IMR-90 (cell line): ENCODE measurements at regions not wholly inside any gene's neighbourhood (a gene's known extent, or its start where the extent isn't known, plus 50 kb on each side); places are given as distances from the start of the nearest gene placed in this dataset.

Experiments used
- ATAC-seq: fragments of 200-7000 bp; cut with Tn5 transposase; 2 replicates; pipeline ENCODE4 v1.9.1; 2020; ENCODE audit warnings: low read depth, mild to moderate bottlenecking, moderate library complexity
- BruUV-seq: library from RNA; stranded (reverse); fragments of 400-500 nt; replicated peaks from 2 replicates; lab custom pipeline; 2021; lab: Mats Ljungman, UMichigan
- CTCF ChIA-PET: fragments of 300-600 bp; formaldehyde crosslinking; extraction: SDS; loops from one replicate; lab custom pipeline; 2021; ENCODE audit warnings: antibody characterized with exemption; lab: Yijun Ruan, JAX
- POLR2A ChIA-PET: fragments of 300-600 bp; sonication (Branson Sonifier 250); formaldehyde crosslinking; loops from one replicate; lab custom pipeline; 2022; ENCODE audit warnings: antibody characterized with exemption; ENCODE audit not compliant: unreplicated experiment; lab: Charles Lee
- DNase-seq: peaks from one replicate; pipeline ENCODE4 v3.0.0; 2013
- H2AFZ ChIP-seq: replicated peaks from 2 replicates; pipeline ENCODE3; 2013; ENCODE audit warnings: low read length, mild to moderate bottlenecking; ENCODE audit not compliant: poor library complexity
- H2AK5ac ChIP-seq: 2 replicates; pipeline ENCODE4 v1.6.1; 2013; ENCODE audit warnings: low read depth, low read length, inconsistent platforms
- H2AK9ac ChIP-seq: replicated peaks from 2 replicates; pipeline ENCODE3; 2013; ENCODE audit warnings: mild to moderate bottlenecking, low read depth, low read length, moderate library complexity; ENCODE audit not compliant: poor library complexity
- H2BK120ac ChIP-seq: 2 replicates; pipeline ENCODE4 v1.6.1; 2013; ENCODE audit warnings: low read depth, low read length, inconsistent platforms
- H2BK15ac ChIP-seq: 3 replicates; pipeline ENCODE4 v1.6.1; 2013; ENCODE audit warnings: low read depth, low read length, inconsistent platforms
- H2BK20ac ChIP-seq: 2 replicates; pipeline ENCODE4 v1.6.1; 2013; ENCODE audit warnings: low read depth, mild to moderate bottlenecking, inconsistent platforms, low read length, moderate library complexity
- H2BK5ac ChIP-seq: 2 replicates; pipeline ENCODE4 v1.6.1; 2013; ENCODE audit warnings: mild to moderate bottlenecking, low read depth, low read length, inconsistent platforms; ENCODE audit not compliant: poor library complexity, severe bottlenecking
- H3K14ac ChIP-seq: replicated peaks from 2 replicates; pipeline ENCODE4 v1.6.1; 2013; ENCODE audit warnings: low read depth, low read length, inconsistent platforms
- H3K18ac ChIP-seq: 2 replicates; pipeline ENCODE4 v1.6.1; 2013; ENCODE audit warnings: low read depth, low read length, control low read depth
- H3K23ac ChIP-seq: 2 replicates; pipeline ENCODE4 v1.6.1; 2013; ENCODE audit warnings: low read depth, low read length, inconsistent platforms
- H3K27ac ChIP-seq: 2 replicates; pipeline ENCODE4 v1.5.1; 2013; ENCODE audit warnings: mild to moderate bottlenecking, control low read depth, low read length; ENCODE audit not compliant: insufficient read depth
- H3K27me3 ChIP-seq: 2 replicates; pipeline ENCODE4 v1.6.1; 2013; ENCODE audit warnings: low read length; ENCODE audit not compliant: control insufficient read depth, insufficient read depth
- H3K36me3 ChIP-seq: 2 replicates; pipeline ENCODE4 v1.6.1; 2013; ENCODE audit warnings: low read length, mixed read lengths; ENCODE audit not compliant: control insufficient read depth, insufficient read depth
- H3K4ac ChIP-seq: 2 replicates; pipeline ENCODE4 v1.6.1; 2013; ENCODE audit warnings: low read depth, low read length, inconsistent platforms
- H3K4me1 ChIP-seq: 2 replicates; pipeline ENCODE4 v1.6.1; 2013; ENCODE audit warnings: low read length, mixed read lengths; ENCODE audit not compliant: control insufficient read depth, insufficient read depth
- H3K4me2 ChIP-seq: 2 replicates; pipeline ENCODE4 v1.6.1; 2013; ENCODE audit warnings: low read depth, mild to moderate bottlenecking, control low read depth, low read length, moderate library complexity
- H3K4me3 ChIP-seq: 2 replicates; pipeline ENCODE4 v1.5.1; 2013; ENCODE audit warnings: low read depth, mild to moderate bottlenecking, control low read depth, low read length, moderate library complexity; ENCODE audit not compliant: insufficient read depth
- H3K56ac ChIP-seq: 2 replicates; pipeline ENCODE4 v1.6.1; 2013; ENCODE audit warnings: low read length, inconsistent platforms; ENCODE audit not compliant: insufficient read depth; ENCODE audit errors: extremely low read depth
- H3K79me1 ChIP-seq, 2 experiments: 2 replicates each; pipeline ENCODE4 v1.6.1; 2013; ENCODE audit warnings: low read length in 2 of 2, inconsistent platforms in 1 of 2, low read depth in 1 of 2
- H3K9ac ChIP-seq: 2 replicates; pipeline ENCODE4 v1.6.1; 2013; ENCODE audit warnings: low read depth, low read length, control low read depth
- H3K9me1 ChIP-seq: 2 replicates; pipeline ENCODE4 v1.6.1; 2013; ENCODE audit warnings: low read length, inconsistent platforms; ENCODE audit not compliant: insufficient read depth
- H3K9me3 ChIP-seq: 2 replicates; pipeline ENCODE4 v1.6.1; 2013; ENCODE audit warnings: low read length; ENCODE audit not compliant: control insufficient read depth, insufficient read depth
- H4K20me1 ChIP-seq: 2 replicates; pipeline ENCODE4 v1.6.1; 2013; ENCODE audit warnings: low read length, inconsistent platforms; ENCODE audit not compliant: insufficient read depth
- H4K5ac ChIP-seq: 2 replicates; pipeline ENCODE4 v1.6.1; 2013; ENCODE audit warnings: mild to moderate bottlenecking, low read depth, low read length, control low read depth
- H4K8ac ChIP-seq, 2 experiments: 2 replicates each; pipeline ENCODE4 v1.6.1; 2013; ENCODE audit warnings: low read depth in 2 of 2, low read length in 2 of 2, control low read depth in 1 of 2, inconsistent platforms in 1 of 2
- H4K91ac ChIP-seq: 2 replicates; pipeline ENCODE4 v1.6.1; 2013; ENCODE audit warnings: low read depth, low read length, inconsistent platforms; ENCODE audit not compliant: insufficient read depth
- BHLHE40 ChIP-seq: fragments of 150-350 bp; IDR thresholded peaks from 2 replicates; pipeline ENCODE4 v1.6.1; 2016; ENCODE audit warnings: mild to moderate bottlenecking, low read depth, low read length
- CHD1 ChIP-seq: IDR thresholded peaks from 2 replicates; pipeline ENCODE4 v1.6.1; 2012; ENCODE audit warnings: low read depth, low read length, improper control_type of control experiment
- FOS ChIP-seq: fragments of 150-350 bp; IDR thresholded peaks from 2 replicates; pipeline ENCODE4 v1.6.1; 2016; ENCODE audit warnings: low read depth, low read length
- MAFK ChIP-seq: IDR thresholded peaks from 2 replicates; pipeline ENCODE4 v1.6.1; 2012; ENCODE audit warnings: low read depth, low read length, improper control_type of control experiment
- MAZ ChIP-seq: IDR thresholded peaks from 2 replicates; pipeline ENCODE4 v1.6.1; 2012; ENCODE audit warnings: low read depth, mild to moderate bottlenecking, low read length, improper control_type of control experiment, moderate library complexity, borderline replicate concordance
- MXI1 ChIP-seq: IDR thresholded peaks from 2 replicates; pipeline ENCODE4 v1.6.1; 2012; ENCODE audit warnings: low read depth, mild to moderate bottlenecking, low read length, moderate library complexity, borderline replicate concordance
- NFE2L2 ChIP-seq: fragments of 150-350 bp; IDR thresholded peaks from 2 replicates; pipeline ENCODE4 v1.6.1; 2016; ENCODE audit warnings: low read depth, mild to moderate bottlenecking, low read length
- POLR2A ChIP-seq: IDR thresholded peaks from 2 replicates; pipeline ENCODE4 v1.6.1; 2012; ENCODE audit warnings: mild to moderate bottlenecking, low read depth, low read length
- RCOR1 ChIP-seq: IDR thresholded peaks from 2 replicates; pipeline ENCODE4 v1.6.1; 2012; ENCODE audit warnings: mild to moderate bottlenecking, low read length, improper control_type of control experiment; ENCODE audit not compliant: insufficient replicate concordance
- RFX5 ChIP-seq: IDR thresholded peaks from 2 replicates; pipeline ENCODE4 v1.8.0; 2012; ENCODE audit warnings: low read depth, mild to moderate bottlenecking, low read length, moderate library complexity
- SMC3 ChIP-seq: fragments of 150-350 bp; IDR thresholded peaks from 2 replicates; pipeline ENCODE4 v1.6.1; 2016; ENCODE audit warnings: low read depth, mild to moderate bottlenecking, antibody characterized with exemption, low read length, moderate library complexity
- WGBS, 2 experiments: methylation state at CpG; one replicate each; pipeline versions ENCODE4 v1.1.5 to v1.1.7; 2013; ENCODE audit warnings: missing lambda C conversion rate in 2 of 2; ENCODE audit not compliant: insufficient read length in 1 of 2; ENCODE audit errors: extremely low coverage in 2 of 2; 5-methylcytosine and 5-hydroxymethylcytosine counted together
- dilution Hi-C: fragments of 300-500 bp; cut with HindIII; formaldehyde crosslinking; loops from one replicate; pipeline ENCODE4 v1.14.3; 2018; ENCODE audit warnings: low sequenced_read_pairs; ENCODE audit not compliant: unreplicated experiment
- in situ Hi-C: fragments of 300-500 bp; cut with MboI; formaldehyde crosslinking; loops from 3 replicates; pipeline ENCODE4 v1.14.3; 2019; ENCODE audit warnings: low sequenced_read_pairs, inconsistent platforms, mixed read lengths
- intact Hi-C: fragments of 100-400 bp; cut with micrococcal nuclease; formaldehyde crosslinking; loops from 2 replicates; pipeline ENCODE4 v1.10.0; 2022
- TF ChIP-seq, protein P1 (sequence below): conservative IDR thresholded peaks from 2 replicates; pipeline ENCODE4 v1.5.1; 2012; ENCODE audit warnings: mild to moderate bottlenecking, low read depth, low read length, improper control_type of control experiment
- TF ChIP-seq, protein P2 (sequence below): fragments of 150-350 bp; IDR thresholded peaks from 2 replicates; pipeline ENCODE4 v1.6.1; 2017; ENCODE audit warnings: mild to moderate bottlenecking, antibody characterized with exemption, low read length, low read depth
- TF ChIP-seq, protein P3 (sequence below): fragments of 150-350 bp; IDR thresholded peaks from 2 replicates; pipeline ENCODE4 v1.6.1; 2016; ENCODE audit warnings: low read depth, mild to moderate bottlenecking, low read length, moderate library complexity, borderline replicate concordance

DNA sequence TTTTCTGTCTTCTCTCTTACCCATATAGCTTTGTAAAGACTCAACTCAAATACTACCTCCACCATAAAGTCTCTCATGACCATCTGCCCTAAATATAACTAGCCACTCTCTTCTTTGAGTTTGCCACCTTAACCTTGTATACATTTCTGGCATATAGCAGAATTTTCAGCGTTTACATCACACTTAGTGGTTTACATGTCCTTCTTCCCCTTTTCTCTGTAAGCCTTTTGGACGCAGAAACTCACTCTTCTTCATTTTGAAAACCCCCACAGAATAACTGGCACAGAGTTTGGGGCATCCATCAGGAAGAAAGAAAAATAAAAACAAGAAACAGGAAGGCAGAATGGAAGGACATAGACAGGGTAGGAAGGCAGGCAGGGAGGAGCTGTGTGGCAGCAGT lies 131.8 kb upstream of the DUSP10 start:
- Histone ChIP-seq H3K4me1 (peaks cover 18% of the 10 kb centered on the region), H2BK20ac (peak overlapping the region; percentile 99), H3K14ac (peak overlapping the region; percentile 98), H4K5ac (peak overlapping the region; percentile 81), H3K36me3 (no peaks in the 10 kb centered on the region), H4K20me1 (no peaks in the 10 kb centered on the region), H3K9me3 (no peaks in the 10 kb centered on the region), H3K27me3 (no peaks in the 10 kb centered on the region), H3K27ac (peak overlapping the region; percentile 80), H3K23ac (peak overlapping the region; percentile 96), H3K18ac (peak overlapping the region; percentile 94), H2BK5ac (peak overlapping the region; percentile 95), H2BK15ac (peak overlapping the region; percentile 93), H4K8ac (peak overlapping the region; percentile 73 to 97), H3K56ac (peak overlapping the region; percentile 59), H3K9ac (no peak overlapping the region), H4K91ac (peak overlapping the region; percentile 99), H3K4me2 (peak overlapping the region; percentile 10; the same call in 1 of the 2 replicates), H3K4ac (peak overlapping the region; percentile 100), H3K79me1 (0 out of 4 replicates have a peak, but pooled peaks cover 0 to 3% of the 10 kb centered on the region in 2 experiments), H3K9me1 (peaks cover 13% of the 10 kb centered on the region), H2AK5ac (peak overlapping the region; percentile 99), H2BK120ac (peak overlapping the region; percentile 100), H2AK9ac (no peak overlapping the region), H2AFZ (peak overlapping the region; percentile 65), H3K4me3 (no peak overlapping the region)
- ATAC-seq (no peak), DNase-seq (no peak)
- POLR2A ChIA-PET: no interaction called here
- intact Hi-C loops: no loop called here
- no TSS peak for BruUV-seq
- no CpG with 5 or more reads among the region's 2 CpGs for WGBS, 2 experiments
- dilution Hi-C loops: no loop called here
- CTCF ChIA-PET: interaction anchor here (0.6 to 1.4 kb wide), 2 partner anchors 46 to 562 kb away, joined by 3 to 4 read pairs; no protein-coding TSS in a partner anchor
- TF ChIP-seq MAZ (no peak), NFE2L2 (no peak), FOS (no peak), RCOR1 (no peak), MXI1 (no peak), POLR2A (no peak), MAFK (no peak), RFX5 (no peak), SMC3 (no peak), BHLHE40 (no peak), CHD1 (no peak)
- TF ChIP-seq, protein P1, sequence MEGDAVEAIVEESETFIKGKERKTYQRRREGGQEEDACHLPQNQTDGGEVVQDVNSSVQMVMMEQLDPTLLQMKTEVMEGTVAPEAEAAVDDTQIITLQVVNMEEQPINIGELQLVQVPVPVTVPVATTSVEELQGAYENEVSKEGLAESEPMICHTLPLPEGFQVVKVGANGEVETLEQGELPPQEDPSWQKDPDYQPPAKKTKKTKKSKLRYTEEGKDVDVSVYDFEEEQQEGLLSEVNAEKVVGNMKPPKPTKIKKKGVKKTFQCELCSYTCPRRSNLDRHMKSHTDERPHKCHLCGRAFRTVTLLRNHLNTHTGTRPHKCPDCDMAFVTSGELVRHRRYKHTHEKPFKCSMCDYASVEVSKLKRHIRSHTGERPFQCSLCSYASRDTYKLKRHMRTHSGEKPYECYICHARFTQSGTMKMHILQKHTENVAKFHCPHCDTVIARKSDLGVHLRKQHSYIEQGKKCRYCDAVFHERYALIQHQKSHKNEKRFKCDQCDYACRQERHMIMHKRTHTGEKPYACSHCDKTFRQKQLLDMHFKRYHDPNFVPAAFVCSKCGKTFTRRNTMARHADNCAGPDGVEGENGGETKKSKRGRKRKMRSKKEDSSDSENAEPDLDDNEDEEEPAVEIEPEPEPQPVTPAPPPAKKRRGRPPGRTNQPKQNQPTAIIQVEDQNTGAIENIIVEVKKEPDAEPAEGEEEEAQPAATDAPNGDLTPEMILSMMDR: no peak
- TF ChIP-seq, protein P2, sequence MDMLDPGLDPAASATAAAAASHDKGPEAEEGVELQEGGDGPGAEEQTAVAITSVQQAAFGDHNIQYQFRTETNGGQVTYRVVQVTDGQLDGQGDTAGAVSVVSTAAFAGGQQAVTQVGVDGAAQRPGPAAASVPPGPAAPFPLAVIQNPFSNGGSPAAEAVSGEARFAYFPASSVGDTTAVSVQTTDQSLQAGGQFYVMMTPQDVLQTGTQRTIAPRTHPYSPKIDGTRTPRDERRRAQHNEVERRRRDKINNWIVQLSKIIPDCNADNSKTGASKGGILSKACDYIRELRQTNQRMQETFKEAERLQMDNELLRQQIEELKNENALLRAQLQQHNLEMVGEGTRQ: no peak
- TF ChIP-seq, protein P3, sequence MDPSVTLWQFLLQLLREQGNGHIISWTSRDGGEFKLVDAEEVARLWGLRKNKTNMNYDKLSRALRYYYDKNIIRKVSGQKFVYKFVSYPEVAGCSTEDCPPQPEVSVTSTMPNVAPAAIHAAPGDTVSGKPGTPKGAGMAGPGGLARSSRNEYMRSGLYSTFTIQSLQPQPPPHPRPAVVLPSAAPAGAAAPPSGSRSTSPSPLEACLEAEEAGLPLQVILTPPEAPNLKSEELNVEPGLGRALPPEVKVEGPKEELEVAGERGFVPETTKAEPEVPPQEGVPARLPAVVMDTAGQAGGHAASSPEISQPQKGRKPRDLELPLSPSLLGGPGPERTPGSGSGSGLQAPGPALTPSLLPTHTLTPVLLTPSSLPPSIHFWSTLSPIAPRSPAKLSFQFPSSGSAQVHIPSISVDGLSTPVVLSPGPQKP: no peak
- in situ Hi-C loops: no loop called here
